Calu3 (cell line): ENCODE measurements at regions not wholly inside any gene's neighbourhood (a gene's known extent, or its start where the extent isn't known, plus 50 kb on each side); places are given as distances from the start of the nearest gene placed in this dataset.

Experiments used
- BruUV-seq: library from RNA; stranded (reverse); fragments of 400-500 nt; replicated peaks from 2 replicates; lab custom pipeline; 2021; lab: Mats Ljungman, UMichigan
- CTCF ChIA-PET: fragments of 300-600 bp; sonication (Branson Sonifier 250); formaldehyde crosslinking; loops from one replicate; lab custom pipeline; 2022; ENCODE audit warnings: antibody characterized with exemption; lab: Charles Lee
- DNase-seq: peaks from one replicate; pipeline ENCODE4 v3.0.0; 2022
- H3K27ac Mint-ChIP-seq: one replicate; pipeline ENCODE4 v1.8.0; 2022; ENCODE audit warnings: mixed read lengths; ENCODE audit not compliant: unreplicated experiment
- H3K27me3 Mint-ChIP-seq: one replicate; pipeline ENCODE4 v1.8.0; 2022; ENCODE audit warnings: mixed read lengths; ENCODE audit not compliant: unreplicated experiment
- H3K36me3 Mint-ChIP-seq: one replicate; pipeline ENCODE4 v1.8.0; 2022; ENCODE audit warnings: mild to moderate bottlenecking, moderate library complexity, mixed read lengths; ENCODE audit not compliant: insufficient read depth, unreplicated experiment
- H3K4me1 Mint-ChIP-seq: one replicate; pipeline ENCODE4 v1.8.0; 2022; ENCODE audit warnings: mild to moderate bottlenecking, low read depth, mixed read lengths; ENCODE audit not compliant: unreplicated experiment
- H3K4me3 Mint-ChIP-seq: one replicate; pipeline ENCODE4 v1.8.0; 2022; ENCODE audit warnings: mild to moderate bottlenecking, low read depth, moderate library complexity, mixed read lengths; ENCODE audit not compliant: unreplicated experiment
- H3K9me3 Mint-ChIP-seq: one replicate; pipeline ENCODE4 v1.8.0; 2022; ENCODE audit warnings: low read depth, mixed read lengths; ENCODE audit not compliant: unreplicated experiment
- CTCF ChIP-seq: fragments of 200-600 bp; IDR thresholded peaks from one replicate; pipeline ENCODE4 v1.8.0; 2022; ENCODE audit warnings: antibody characterized with exemption; ENCODE audit not compliant: unreplicated experiment
- intact Hi-C: fragments of 100-400 bp; cut with micrococcal nuclease; formaldehyde crosslinking; loops from one replicate; pipeline ENCODE4 v1.10.0; 2022; ENCODE audit not compliant: unreplicated experiment

DNA sequence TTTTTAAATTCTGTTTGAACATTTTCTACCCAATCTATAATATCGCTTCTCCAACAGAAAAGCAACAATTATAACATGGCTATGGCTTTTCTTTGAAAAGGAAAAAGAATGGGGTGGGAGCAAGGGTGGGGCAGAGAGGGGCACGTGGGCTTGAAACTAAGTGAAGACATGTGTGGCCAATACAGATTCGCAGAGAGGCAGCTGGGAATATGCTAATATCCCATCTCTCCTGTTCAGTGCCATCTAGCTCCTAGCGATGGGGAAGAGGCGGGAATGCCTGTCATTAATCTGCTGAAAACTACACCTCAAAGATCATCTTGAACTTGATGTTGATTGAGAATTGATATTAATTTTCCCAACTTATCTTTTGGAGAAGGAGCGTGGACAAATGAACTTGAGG lies 65.5 kb upstream of the ITGA6 start:
- Mint-ChIP-seq H3K9me3 (no peaks in the 10 kb centered on the region), H3K4me3 (no peak overlapping the region), H3K27me3 (no peaks in the 10 kb centered on the region), H3K36me3 (no peaks in the 10 kb centered on the region), H3K4me1 (no peaks in the 10 kb centered on the region), H3K27ac (no peak overlapping the region)
- no peak for DNase-seq
- BruUV-seq: no TSS peak
- TF ChIP-seq CTCF: no peak
- CTCF ChIA-PET: no interaction called here
- intact Hi-C loops: no loop called here

GRCh38 chr2:172364261-172364660 lies 63.1 kb upstream of the ITGA6 start:
- CTCF ChIA-PET: interaction anchor here (0.6 kb wide), 1 partner anchor 28 kb away, joined by 3 read pairs; no protein-coding TSS in a partner anchor
- H3K9me3 Mint-ChIP-seq: peaks cover 2% of the 10 kb centered on the region
- H3K27ac Mint-ChIP-seq: no peak overlapping the region
- no peak overlapping the region for H3K4me3 Mint-ChIP-seq
- TF ChIP-seq CTCF: no peak
- intact Hi-C loops: no loop called here
- H3K4me1 Mint-ChIP-seq: no peaks in the 10 kb centered on the region
- H3K36me3 Mint-ChIP-seq: no peaks in the 10 kb centered on the region
- H3K27me3 Mint-ChIP-seq: no peaks in the 10 kb centered on the region
- DNase-seq: no peak
- BruUV-seq: no TSS peak

DNA sequence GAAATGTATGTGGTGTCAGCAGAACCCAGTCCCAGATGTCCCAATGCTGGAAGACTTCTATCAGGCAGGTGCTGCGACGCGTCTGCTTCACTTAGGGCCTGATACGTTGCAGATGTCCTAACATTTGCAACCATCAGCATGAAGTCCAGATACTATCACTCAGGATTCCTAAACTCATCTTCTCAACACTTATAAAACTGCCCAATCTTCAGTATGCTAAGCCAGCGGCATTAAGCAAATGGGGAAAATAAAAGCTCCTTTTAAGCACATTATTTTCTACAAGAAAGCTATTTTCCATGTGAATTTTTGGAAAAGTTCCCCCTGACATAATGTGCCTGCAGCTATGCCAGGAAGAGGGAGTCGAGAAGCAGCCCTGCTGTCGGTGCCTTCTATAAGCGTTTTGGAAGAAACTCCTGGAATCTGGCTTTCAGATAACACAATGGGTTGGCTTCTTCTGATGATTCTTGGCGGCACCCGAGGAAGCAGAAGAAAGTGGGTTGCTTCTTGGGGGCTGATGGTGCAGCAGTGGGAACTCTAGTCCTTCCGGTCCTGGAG lies 60.7 kb upstream of the ITGA6 start:
- BruUV-seq: no TSS peak
- intact Hi-C loops: no loop called here
- TF ChIP-seq CTCF: no peak
- H3K27ac Mint-ChIP-seq: no peak overlapping the region
- CTCF ChIA-PET: no interaction called here
- no peak for DNase-seq
- H3K27me3 Mint-ChIP-seq: no peaks in the 10 kb centered on the region
- no peak overlapping the region for H3K4me3 Mint-ChIP-seq
- H3K36me3 Mint-ChIP-seq: no peaks in the 10 kb centered on the region
- H3K9me3 Mint-ChIP-seq: peaks cover 2% of the 10 kb centered on the region
- peaks cover 12% of the 10 kb centered on the region for H3K4me1 Mint-ChIP-seq

- DNase-seq: no peak
- H3K27me3 Mint-ChIP-seq: no peaks in the 10 kb centered on the region
- H3K4me1 Mint-ChIP-seq: peaks cover 40% of the 10 kb centered on the region
- intact Hi-C loops: no loop called here
- peaks cover 7% of the 10 kb centered on the region for H3K36me3 Mint-ChIP-seq
- CTCF ChIA-PET: interaction anchor here (0.7 kb wide), 1 partner anchor 488 kb away, joined by 3 read pairs; no protein-coding TSS in a partner anchor
- no peak overlapping the region for H3K27ac Mint-ChIP-seq
- no peak overlapping the region for H3K4me3 Mint-ChIP-seq
- no TSS peak for BruUV-seq
- H3K9me3 Mint-ChIP-seq: peaks cover 2% of the 10 kb centered on the region
- TF ChIP-seq CTCF: no peak
Observed at GRCh38 chr2:172370821-172371455, 56.4 kb upstream of the ITGA6 start.
